ENCODE measurements at regions not wholly inside any gene's neighbourhood (a gene's known extent, or its start where the extent isn't known, plus 50 kb on each side); places are given as distances from the start of the nearest gene placed in this dataset.
"Not testable (repeated sequence)": the region's sequence is repeated elsewhere in the genome, so short reads cannot be mapped to it uniquely, and the experiment has no call there.

- not testable (repeated sequence) for TF ChIP-seq CTCF, POLR2A (IDR thresholded peaks at IDR 0.05)
These were observed 62.8 kb upstream of the PCAT7 start for GRCh38 chr9:94492125-94492524.
